Cardiac muscle cell (in vitro differentiated cells and primary cell): ENCODE measurements at regions not wholly inside any gene's neighbourhood (a gene's known extent, or its start where the extent isn't known, plus 50 kb on each side); places are given as distances from the start of the nearest gene placed in this dataset.
"Not testable (repeated sequence)": the region's sequence is repeated elsewhere in the genome, so short reads cannot be mapped to it uniquely, and the experiment has no call there.

Experiments used
- DNase-seq, 2 donors: peaks; one replicate each; pipeline versions ENCODE4 v3.0.0 to v3.0.0-alpha.2; 2010 to 2017; ENCODE audit warnings: low read depth in 1 of 2, low spot score in 1 of 2
- H3K27ac ChIP-seq: fragments of 200-600 bp; sonication (generic); 2 replicates; pipeline ENCODE4 v1.5.1; 2016
- H3K27me3 ChIP-seq: fragments of 200-600 bp; sonication (generic); 2 replicates; pipeline ENCODE4 v1.6.0; 2016; ENCODE audit warnings: control low read depth
- H3K36me3 ChIP-seq: fragments of 200-600 bp; sonication (generic); 2 replicates; pipeline ENCODE4 v1.5.1; 2016; ENCODE audit warnings: control low read depth
- H3K4me1 ChIP-seq: fragments of 200-600 bp; sonication (generic); 2 replicates; pipeline ENCODE4 v1.8.1; 2017; ENCODE audit warnings: low read depth, mild to moderate bottlenecking, mixed run types
- H3K4me3 ChIP-seq: fragments of 200-600 bp; sonication (generic); 2 replicates; pipeline ENCODE4 v1.5.1; 2016; ENCODE audit warnings: mild to moderate bottlenecking
- H3K9me3 ChIP-seq: fragments of 200-600 bp; sonication (generic); 2 replicates; pipeline ENCODE4 v1.5.1; 2017; ENCODE audit warnings: low read depth, mild to moderate bottlenecking, control low read depth
- TF ChIP-seq, protein P1 (sequence below): IDR thresholded peaks from 2 replicates; pipeline ENCODE4 v1.5.1; 2012; ENCODE audit warnings: low read depth, mild to moderate bottlenecking, low read length

GRCh38 chr6:67127041-67127440 is 1420.0 kb upstream of the EYS start:
- no peaks in the 10 kb centered on the region for H3K27me3 ChIP-seq
- no peak overlapping the region for H3K27ac ChIP-seq
- no peak overlapping the region for H3K4me3 ChIP-seq
- no peak for DNase-seq
- no peaks in the 10 kb centered on the region for H3K36me3 ChIP-seq
- TF ChIP-seq, protein P1, sequence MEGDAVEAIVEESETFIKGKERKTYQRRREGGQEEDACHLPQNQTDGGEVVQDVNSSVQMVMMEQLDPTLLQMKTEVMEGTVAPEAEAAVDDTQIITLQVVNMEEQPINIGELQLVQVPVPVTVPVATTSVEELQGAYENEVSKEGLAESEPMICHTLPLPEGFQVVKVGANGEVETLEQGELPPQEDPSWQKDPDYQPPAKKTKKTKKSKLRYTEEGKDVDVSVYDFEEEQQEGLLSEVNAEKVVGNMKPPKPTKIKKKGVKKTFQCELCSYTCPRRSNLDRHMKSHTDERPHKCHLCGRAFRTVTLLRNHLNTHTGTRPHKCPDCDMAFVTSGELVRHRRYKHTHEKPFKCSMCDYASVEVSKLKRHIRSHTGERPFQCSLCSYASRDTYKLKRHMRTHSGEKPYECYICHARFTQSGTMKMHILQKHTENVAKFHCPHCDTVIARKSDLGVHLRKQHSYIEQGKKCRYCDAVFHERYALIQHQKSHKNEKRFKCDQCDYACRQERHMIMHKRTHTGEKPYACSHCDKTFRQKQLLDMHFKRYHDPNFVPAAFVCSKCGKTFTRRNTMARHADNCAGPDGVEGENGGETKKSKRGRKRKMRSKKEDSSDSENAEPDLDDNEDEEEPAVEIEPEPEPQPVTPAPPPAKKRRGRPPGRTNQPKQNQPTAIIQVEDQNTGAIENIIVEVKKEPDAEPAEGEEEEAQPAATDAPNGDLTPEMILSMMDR = no peak
- no peaks in the 10 kb centered on the region for H3K9me3 ChIP-seq
- H3K4me1 ChIP-seq = no peaks in the 10 kb centered on the region

- no peak for DNase-seq
- Histone ChIP-seq H3K27me3 (no peaks in the 10 kb centered on the region), H3K9me3 (no peaks in the 10 kb centered on the region), H3K4me1 (no peaks in the 10 kb centered on the region), H3K4me3 (no peak overlapping the region), H3K36me3 (no peaks in the 10 kb centered on the region), H3K27ac (no peak overlapping the region)
- TF ChIP-seq, protein P1 = no peak
These were observed 1414.1 kb upstream of the EYS start for GRCh38 chr6:67121115-67121514.

- no peaks in the 10 kb centered on the region for H3K9me3 ChIP-seq
- H3K27ac ChIP-seq = no peak overlapping the region
- no peaks in the 10 kb centered on the region for H3K36me3 ChIP-seq
- H3K4me3 ChIP-seq = no peak overlapping the region
- no peaks in the 10 kb centered on the region for H3K4me1 ChIP-seq
- H3K27me3 ChIP-seq = no peaks in the 10 kb centered on the region
- peak in 1 of 2 donors; percentile 23 for DNase-seq
- TF ChIP-seq, protein P1 = peak; percentile 3
These were observed 1405.1 kb upstream of the EYS start for GRCh38 chr6:67112120-67112519.

GRCh38 chr6:67102743-67103142 is 1395.7 kb upstream of the EYS start:
- no peak for DNase-seq
- no peak overlapping the region for H3K27ac ChIP-seq
- H3K27me3 ChIP-seq = no peaks in the 10 kb centered on the region
- H3K4me1 ChIP-seq = no peaks in the 10 kb centered on the region
- no peak overlapping the region for H3K4me3 ChIP-seq
- no peaks in the 10 kb centered on the region for H3K9me3 ChIP-seq
- TF ChIP-seq, protein P1 = no peak
- H3K36me3 ChIP-seq = no peaks in the 10 kb centered on the region

DNA sequence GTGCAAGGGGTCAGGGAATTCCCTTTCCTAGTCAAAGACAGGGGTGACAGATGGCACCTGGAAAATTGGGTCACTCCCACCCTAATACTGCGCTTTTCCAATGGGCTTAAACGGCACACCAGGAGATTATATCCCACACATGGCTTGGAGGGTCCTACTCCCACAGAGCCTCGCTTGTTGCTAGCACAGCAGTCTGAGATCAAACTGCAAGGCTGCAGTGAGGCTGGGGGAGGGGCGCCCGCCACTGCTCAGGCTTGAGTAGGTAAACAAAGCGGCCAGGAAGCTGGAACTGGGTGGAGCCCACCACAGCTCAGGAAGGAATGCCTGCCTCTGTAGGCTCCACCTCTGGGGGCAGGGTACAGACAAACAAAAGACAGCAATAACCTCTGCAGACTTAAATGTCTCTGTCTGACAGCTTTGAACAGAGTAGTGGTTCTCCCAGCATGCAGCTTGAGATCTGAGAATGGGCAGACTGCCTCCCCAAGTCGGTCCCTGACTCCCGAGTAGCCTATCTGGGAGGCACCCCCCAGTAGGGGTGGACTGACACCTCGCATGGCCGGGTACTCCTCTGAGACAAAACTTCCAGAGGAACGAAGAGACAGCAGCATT is 1388.7 kb upstream of the EYS start:
- not testable (repeated sequence) for H3K27ac ChIP-seq, H3K27me3 ChIP-seq

GRCh38 chr6:67094431-67094946 is 1387.5 kb upstream of the EYS start:
- H3K4me3 ChIP-seq = no peak overlapping the region
- no peaks in the 10 kb centered on the region for H3K36me3 ChIP-seq
- no peak overlapping the region for H3K27ac ChIP-seq
- no peaks in the 10 kb centered on the region for H3K4me1 ChIP-seq
- TF ChIP-seq, protein P1 = no peak
- no peaks in the 10 kb centered on the region for H3K27me3 ChIP-seq
- DNase-seq = no peak
- H3K9me3 ChIP-seq = no peaks in the 10 kb centered on the region

More for the DNA sequence above, 1388.7 kb upstream of the EYS start:
- not testable (repeated sequence) for H3K9me3 ChIP-seq, DNase-seq, H3K4me3 ChIP-seq, H3K36me3 ChIP-seq, H3K4me1 ChIP-seq
